Skin of body (tissue), 1 donor: ENCODE measurements at regions not wholly inside any gene's neighbourhood (a gene's known extent, or its start where the extent isn't known, plus 50 kb on each side); places are given as distances from the start of the nearest gene placed in this dataset.
"Not testable (repeated sequence)": the region's sequence is repeated elsewhere in the genome, so short reads cannot be mapped to it uniquely, and the experiment has no call there.

Experiments
- DNase-seq: peaks from one replicate; lab custom pipeline; 2025; lab: John Stamatoyannopoulos, UW

GRCh38 chr6:3619800-3620199 is 131.7 kb downstream of the PXDC1 start:
- DNase-seq: no peak

DNA sequence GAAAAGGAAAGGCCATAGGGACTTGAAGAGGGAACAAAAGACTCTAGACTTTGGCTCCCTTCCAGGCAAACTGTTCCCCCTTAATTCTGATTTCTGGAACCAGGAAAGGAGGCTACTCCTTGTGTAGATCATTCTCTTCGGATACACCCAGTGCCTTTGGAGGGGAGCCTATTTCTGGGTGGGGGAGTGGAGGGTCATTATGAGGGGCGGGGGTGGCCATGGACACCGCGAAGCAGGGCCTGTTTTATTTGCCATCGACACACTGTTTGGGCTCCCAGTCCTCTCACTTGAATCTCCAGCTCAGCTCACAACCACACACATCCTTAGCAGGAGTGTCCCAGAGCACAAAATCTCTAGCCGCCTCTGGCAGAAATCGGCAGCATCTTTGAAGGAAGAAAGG is 132.3 kb downstream of the PXDC1 start:
- no peak for DNase-seq

DNA sequence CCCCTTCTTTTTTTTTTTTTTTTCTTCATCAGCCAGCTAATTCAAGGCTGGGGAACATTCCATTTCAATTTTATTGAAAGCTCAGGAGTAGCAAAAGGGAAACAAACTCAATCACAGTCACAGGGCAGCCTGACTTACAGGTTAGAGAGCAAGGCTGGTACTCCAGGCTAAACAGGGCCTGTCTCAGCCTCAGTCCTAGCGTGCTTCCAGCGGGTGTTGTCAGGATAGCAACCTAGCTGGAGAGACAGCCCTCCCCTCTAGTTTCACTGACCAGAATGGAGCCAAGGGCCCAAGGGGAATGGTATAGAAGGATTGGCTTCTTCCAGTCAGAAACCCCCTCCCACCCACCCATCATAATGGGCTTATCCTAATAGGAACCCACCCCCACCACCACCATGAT is 132.9 kb downstream of the PXDC1 start:
- no peak for DNase-seq

DNA sequence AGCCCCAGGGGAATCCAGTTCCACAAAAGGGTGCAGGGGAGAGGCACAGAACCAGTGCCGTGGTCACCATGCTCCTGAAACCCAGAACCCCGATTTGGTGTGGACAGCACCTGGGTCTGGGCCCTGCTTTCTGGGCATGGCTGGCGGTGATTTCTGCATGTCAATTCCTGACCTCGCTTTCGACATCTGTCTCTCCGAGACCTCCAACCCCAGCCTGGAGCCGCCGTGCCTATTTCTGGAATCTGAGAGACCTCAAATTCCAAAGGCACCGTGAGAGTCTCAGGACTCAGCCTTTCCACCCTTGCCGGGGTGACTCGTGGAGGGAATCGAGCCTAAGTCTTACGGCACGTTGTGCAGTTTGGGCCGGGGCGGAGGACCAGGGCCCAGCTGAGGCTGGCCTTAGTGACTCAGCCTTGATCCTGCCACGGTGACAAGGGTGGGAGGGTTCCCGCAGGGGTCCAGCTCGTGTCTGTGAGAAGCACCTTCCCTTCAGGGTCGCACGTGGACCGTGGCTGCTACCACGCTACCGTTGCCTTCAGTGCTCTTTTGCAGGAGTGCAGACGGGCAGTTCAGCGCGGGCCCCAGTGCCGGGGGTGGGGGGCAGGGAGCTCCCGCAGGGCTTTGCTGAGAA is 133.7 kb downstream of the PXDC1 start:
- DNase-seq: no peak

DNA sequence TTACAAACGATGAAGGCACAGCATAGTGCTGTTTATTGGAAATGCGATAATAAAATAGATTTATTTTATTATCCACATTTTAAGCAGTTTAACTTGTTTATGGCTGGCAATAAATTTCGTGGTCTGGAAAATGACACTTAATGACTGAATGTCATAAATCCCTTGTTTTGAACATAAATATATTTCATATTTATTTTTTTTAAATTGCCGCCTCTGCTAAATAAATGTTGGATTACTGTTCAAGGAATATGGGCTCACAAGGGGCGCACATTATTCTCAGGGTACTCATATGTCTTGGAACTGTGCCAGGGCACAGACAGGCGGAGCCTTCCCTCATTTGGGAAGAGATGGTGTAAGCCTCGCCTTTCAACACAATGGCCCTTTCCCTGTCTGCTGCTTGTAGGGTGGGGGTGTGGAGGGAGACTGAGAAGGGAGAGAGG is 134.3 kb downstream of the PXDC1 start:
- DNase-seq: no peak

GRCh38 chr6:3616565-3617176 is 134.8 kb downstream of the PXDC1 start:
- DNase-seq: no peak

GRCh38 chr6:3615391-3616380 is 135.8 kb downstream of the PXDC1 start:
- no peak for DNase-seq

GRCh38 chr6:3614918-3615317 is 136.6 kb downstream of the PXDC1 start:
- DNase-seq: no peak

DNA sequence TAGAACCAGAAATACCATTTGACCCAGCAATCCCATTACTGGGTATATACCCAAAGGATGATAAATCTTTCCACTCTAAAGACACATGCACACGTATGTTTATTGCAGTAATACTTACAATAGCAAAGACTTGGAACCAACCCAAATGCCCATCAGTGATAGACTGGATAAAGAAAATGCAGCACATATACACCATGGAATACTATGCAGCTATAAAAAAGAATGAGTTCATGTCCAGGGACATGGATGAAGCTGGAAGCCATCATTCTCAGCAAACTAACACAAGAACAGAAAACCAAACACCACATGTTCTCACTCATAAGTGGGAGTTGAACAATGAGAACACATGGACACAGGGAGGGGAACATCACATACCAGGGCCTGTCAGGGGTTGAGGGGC is 137.9 kb downstream of the PXDC1 start:
- not testable (repeated sequence) for DNase-seq

- no peak for DNase-seq
Observed at GRCh38 chr6:3612341-3613041, 139.0 kb downstream of the PXDC1 start.

GRCh38 chr6:3610921-3611320 is 140.6 kb downstream of the PXDC1 start:
- DNase-seq: no peak

DNA sequence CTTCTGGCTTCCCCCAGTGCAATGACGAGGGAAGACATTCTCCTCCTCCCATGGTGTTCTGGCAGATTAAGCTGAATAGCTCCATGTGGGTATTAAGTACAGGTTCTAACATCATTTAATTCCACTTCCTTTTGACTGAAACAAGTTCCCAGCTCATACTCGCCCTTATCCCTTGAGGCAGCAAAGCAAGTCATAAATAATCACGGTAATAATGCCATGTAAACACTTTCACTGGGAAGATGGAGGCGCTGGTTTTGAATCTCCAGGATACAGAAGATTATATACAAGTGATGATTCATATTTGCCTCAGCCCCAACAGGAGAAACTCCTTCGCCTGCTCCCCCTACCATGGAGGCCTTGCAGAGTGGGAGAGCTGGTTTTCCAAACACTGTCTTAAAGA is 141.3 kb downstream of the PXDC1 start:
- DNase-seq: peak; percentile 54

GRCh38 chr6:3609388-3609787 is 142.1 kb downstream of the PXDC1 start:
- DNase-seq: no peak

DNA sequence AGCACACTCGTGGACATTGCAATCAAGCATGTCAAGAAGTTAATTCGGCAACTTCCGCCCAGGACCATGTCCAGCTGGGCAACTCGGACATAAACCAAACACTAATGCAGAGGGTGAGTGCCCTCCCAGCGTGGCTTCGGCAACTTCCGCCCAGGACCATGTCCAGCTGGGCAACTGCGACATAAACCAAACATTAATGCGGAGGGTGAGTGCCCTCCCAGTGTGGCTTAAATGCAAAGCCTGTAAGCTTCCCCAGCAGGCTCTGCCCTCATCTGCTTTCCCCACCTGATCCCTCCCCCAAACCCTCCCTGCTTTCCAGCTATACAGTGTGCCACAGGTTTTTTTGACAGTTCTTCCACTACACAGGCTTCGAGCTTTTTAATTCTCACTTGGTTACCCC is 143.4 kb downstream of the PXDC1 start:
- DNase-seq: no peak

DNA sequence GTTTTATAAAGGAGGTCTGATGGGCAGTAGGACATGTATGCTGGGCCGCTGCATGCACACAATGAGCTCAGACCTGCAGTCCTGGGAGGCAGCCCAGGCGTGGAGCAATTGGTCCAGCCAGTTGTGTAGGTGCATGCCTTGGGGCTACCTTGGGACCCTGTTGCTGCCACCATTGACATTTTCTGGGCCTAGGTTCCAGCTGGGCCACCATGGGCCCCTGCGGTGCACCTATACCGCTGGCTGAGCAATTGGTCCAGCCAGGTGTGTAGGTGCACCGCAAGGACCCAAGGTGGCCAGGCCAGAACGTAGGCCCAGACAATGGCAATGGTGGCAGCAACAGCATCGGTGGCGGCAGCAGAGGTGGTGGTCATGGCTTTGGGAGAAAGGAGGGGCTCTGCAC is 143.9 kb downstream of the PXDC1 start:
- no peak for DNase-seq

DNA sequence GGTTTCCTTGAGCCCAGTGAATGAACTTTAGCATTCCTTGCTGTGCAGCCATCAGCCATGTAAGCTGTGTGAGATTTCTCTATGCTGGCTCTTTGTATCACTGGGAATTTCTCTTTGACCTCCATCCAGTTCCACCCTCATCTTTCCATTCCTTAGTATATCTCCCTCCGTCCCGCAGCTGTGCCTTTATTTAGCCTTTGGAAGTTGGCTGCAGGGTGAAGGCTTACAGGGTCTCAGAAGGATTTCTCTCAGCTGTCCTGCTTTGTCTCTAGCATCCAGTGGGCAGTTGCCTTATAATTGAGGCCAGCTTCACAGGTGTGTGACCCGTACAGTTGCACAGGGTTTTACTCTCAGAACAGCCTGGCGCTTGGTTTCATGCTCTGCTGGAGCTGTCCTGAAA is 144.3 kb downstream of the PXDC1 start:
- no peak for DNase-seq

GRCh38 chr6:3603340-3604130 is 146.7 kb upstream of the SLC22A23 start:
- DNase-seq: no peak

- no peak for DNase-seq
Observed at GRCh38 chr6:3601570-3601969, 144.7 kb upstream of the SLC22A23 start.

- DNase-seq: no peak
Observed at GRCh38 chr6:3597500-3598064, 140.7 kb upstream of the SLC22A23 start.

GRCh38 chr6:3596766-3597165 is 139.9 kb upstream of the SLC22A23 start:
- no peak for DNase-seq

DNA sequence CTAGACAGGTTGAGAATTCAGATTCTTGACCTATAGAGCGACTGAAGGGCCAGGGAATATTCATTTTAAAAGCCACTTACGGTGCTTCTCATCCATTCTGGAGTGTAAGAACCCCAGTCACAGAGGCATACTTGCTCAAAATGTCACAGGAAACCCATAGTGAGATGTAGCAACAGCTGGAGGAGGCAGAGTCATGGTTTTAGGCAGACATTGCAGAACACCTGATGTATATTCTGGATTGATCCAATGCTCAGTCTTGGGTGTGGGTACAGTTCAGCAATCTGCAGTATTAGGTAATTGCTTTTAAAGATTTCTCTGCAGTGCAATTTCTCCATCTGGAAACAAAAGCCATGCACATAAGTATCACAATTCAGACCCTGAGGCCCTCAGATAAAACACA is 137.4 kb upstream of the SLC22A23 start:
- no peak for DNase-seq
